ENCODE measurements at regions not wholly inside any gene's neighbourhood (a gene's known extent, or its start where the extent isn't known, plus 50 kb on each side); places are given as distances from the start of the nearest gene placed in this dataset.

GRCh38 chr5:142378737-142379634, 54.2 kb upstream of the SPRY4 start:
- intact Hi-C loops (cut with DNase I): no loop called here
- TF ChIP-seq CTCF (IDR thresholded peaks at IDR 0.05): no peak
- TF ChIP-seq POLR2A (IDR thresholded peaks at IDR 0.05): no peak
- H3K9me3 ChIP-seq: no peaks in the 10 kb centered on the region
- no peak overlapping the region for H3K4me3 ChIP-seq
- 58% methylated on average over 5 of the region's 5 CpGs for WGBS (ENCODE audit: insufficient coverage, low coverage, low lambda C conversion rate, missing lambda C conversion rate)
- DNase-seq: no peak
- no peaks in the 10 kb centered on the region for H3K4me1 ChIP-seq
- no peak for ATAC-seq
- H3K27me3 ChIP-seq: no peaks in the 10 kb centered on the region
- no peaks in the 10 kb centered on the region for H3K36me3 ChIP-seq
- no peak overlapping the region for H3K27ac ChIP-seq

GRCh38 chr5:142375944-142376411, 51.2 kb upstream of the SPRY4 start:
- intact Hi-C loops (cut with DNase I): no loop called here
- H3K27ac ChIP-seq: no peak overlapping the region
- no peak for DNase-seq
- no peaks in the 10 kb centered on the region for H3K36me3 ChIP-seq
- no peaks in the 10 kb centered on the region for H3K9me3 ChIP-seq
- ATAC-seq: no peak
- H3K4me3 ChIP-seq: no peak overlapping the region
- TF ChIP-seq CTCF (IDR thresholded peaks at IDR 0.05): no peak
- TF ChIP-seq POLR2A (IDR thresholded peaks at IDR 0.05): no peak
- H3K27me3 ChIP-seq: no peaks in the 10 kb centered on the region
- H3K4me1 ChIP-seq: no peaks in the 10 kb centered on the region
- 66% methylated on average over 7 of the region's 8 CpGs for WGBS (ENCODE audit: insufficient coverage, low coverage, low lambda C conversion rate, missing lambda C conversion rate)

Data from right lobe of liver (tissue), 6 donors.